IMR-90 (cell line): ENCODE measurements at regions not wholly inside any gene's neighbourhood (a gene's known extent, or its start where the extent isn't known, plus 50 kb on each side); places are given as distances from the start of the nearest gene placed in this dataset.

Experiments used
- ATAC-seq: fragments of 200-7000 bp; cut with Tn5 transposase; 2 replicates; pipeline ENCODE4 v1.9.1; 2020; ENCODE audit warnings: low read depth, mild to moderate bottlenecking, moderate library complexity
- BruUV-seq: library from RNA; stranded (reverse); fragments of 400-500 nt; replicated peaks from 2 replicates; lab custom pipeline; 2021; lab: Mats Ljungman, UMichigan
- CTCF ChIA-PET: fragments of 300-600 bp; formaldehyde crosslinking; extraction: SDS; loops from one replicate; lab custom pipeline; 2021; ENCODE audit warnings: antibody characterized with exemption; lab: Yijun Ruan, JAX
- POLR2A ChIA-PET: fragments of 300-600 bp; sonication (Branson Sonifier 250); formaldehyde crosslinking; loops from one replicate; lab custom pipeline; 2022; ENCODE audit warnings: antibody characterized with exemption; ENCODE audit not compliant: unreplicated experiment; lab: Charles Lee
- DNase-seq: peaks from one replicate; pipeline ENCODE4 v3.0.0; 2013
- H2AFZ ChIP-seq: replicated peaks from 2 replicates; pipeline ENCODE3; 2013; ENCODE audit warnings: low read length, mild to moderate bottlenecking; ENCODE audit not compliant: poor library complexity
- H2AK5ac ChIP-seq: 2 replicates; pipeline ENCODE4 v1.6.1; 2013; ENCODE audit warnings: low read depth, low read length, inconsistent platforms
- H2AK9ac ChIP-seq: replicated peaks from 2 replicates; pipeline ENCODE3; 2013; ENCODE audit warnings: mild to moderate bottlenecking, low read depth, low read length, moderate library complexity; ENCODE audit not compliant: poor library complexity
- H2BK120ac ChIP-seq: 2 replicates; pipeline ENCODE4 v1.6.1; 2013; ENCODE audit warnings: low read depth, low read length, inconsistent platforms
- H2BK15ac ChIP-seq: 3 replicates; pipeline ENCODE4 v1.6.1; 2013; ENCODE audit warnings: low read depth, low read length, inconsistent platforms
- H2BK20ac ChIP-seq: 2 replicates; pipeline ENCODE4 v1.6.1; 2013; ENCODE audit warnings: low read depth, mild to moderate bottlenecking, inconsistent platforms, low read length, moderate library complexity
- H2BK5ac ChIP-seq: 2 replicates; pipeline ENCODE4 v1.6.1; 2013; ENCODE audit warnings: mild to moderate bottlenecking, low read depth, low read length, inconsistent platforms; ENCODE audit not compliant: poor library complexity, severe bottlenecking
- H3K14ac ChIP-seq: replicated peaks from 2 replicates; pipeline ENCODE4 v1.6.1; 2013; ENCODE audit warnings: low read depth, low read length, inconsistent platforms
- H3K18ac ChIP-seq: 2 replicates; pipeline ENCODE4 v1.6.1; 2013; ENCODE audit warnings: low read depth, low read length, control low read depth
- H3K23ac ChIP-seq: 2 replicates; pipeline ENCODE4 v1.6.1; 2013; ENCODE audit warnings: low read depth, low read length, inconsistent platforms
- H3K27ac ChIP-seq: 2 replicates; pipeline ENCODE4 v1.5.1; 2013; ENCODE audit warnings: mild to moderate bottlenecking, control low read depth, low read length; ENCODE audit not compliant: insufficient read depth
- H3K27me3 ChIP-seq: 2 replicates; pipeline ENCODE4 v1.6.1; 2013; ENCODE audit warnings: low read length; ENCODE audit not compliant: control insufficient read depth, insufficient read depth
- H3K36me3 ChIP-seq: 2 replicates; pipeline ENCODE4 v1.6.1; 2013; ENCODE audit warnings: low read length, mixed read lengths; ENCODE audit not compliant: control insufficient read depth, insufficient read depth
- H3K4ac ChIP-seq: 2 replicates; pipeline ENCODE4 v1.6.1; 2013; ENCODE audit warnings: low read depth, low read length, inconsistent platforms
- H3K4me1 ChIP-seq: 2 replicates; pipeline ENCODE4 v1.6.1; 2013; ENCODE audit warnings: low read length, mixed read lengths; ENCODE audit not compliant: control insufficient read depth, insufficient read depth
- H3K4me2 ChIP-seq: 2 replicates; pipeline ENCODE4 v1.6.1; 2013; ENCODE audit warnings: low read depth, mild to moderate bottlenecking, control low read depth, low read length, moderate library complexity
- H3K4me3 ChIP-seq: 2 replicates; pipeline ENCODE4 v1.5.1; 2013; ENCODE audit warnings: low read depth, mild to moderate bottlenecking, control low read depth, low read length, moderate library complexity; ENCODE audit not compliant: insufficient read depth
- H3K56ac ChIP-seq: 2 replicates; pipeline ENCODE4 v1.6.1; 2013; ENCODE audit warnings: low read length, inconsistent platforms; ENCODE audit not compliant: insufficient read depth; ENCODE audit errors: extremely low read depth
- H3K79me1 ChIP-seq, 2 experiments: 2 replicates each; pipeline ENCODE4 v1.6.1; 2013; ENCODE audit warnings: low read length in 2 of 2, inconsistent platforms in 1 of 2, low read depth in 1 of 2
- H3K9ac ChIP-seq: 2 replicates; pipeline ENCODE4 v1.6.1; 2013; ENCODE audit warnings: low read depth, low read length, control low read depth
- H3K9me1 ChIP-seq: 2 replicates; pipeline ENCODE4 v1.6.1; 2013; ENCODE audit warnings: low read length, inconsistent platforms; ENCODE audit not compliant: insufficient read depth
- H3K9me3 ChIP-seq: 2 replicates; pipeline ENCODE4 v1.6.1; 2013; ENCODE audit warnings: low read length; ENCODE audit not compliant: control insufficient read depth, insufficient read depth
- H4K20me1 ChIP-seq: 2 replicates; pipeline ENCODE4 v1.6.1; 2013; ENCODE audit warnings: low read length, inconsistent platforms; ENCODE audit not compliant: insufficient read depth
- H4K5ac ChIP-seq: 2 replicates; pipeline ENCODE4 v1.6.1; 2013; ENCODE audit warnings: mild to moderate bottlenecking, low read depth, low read length, control low read depth
- H4K8ac ChIP-seq, 2 experiments: 2 replicates each; pipeline ENCODE4 v1.6.1; 2013; ENCODE audit warnings: low read depth in 2 of 2, low read length in 2 of 2, control low read depth in 1 of 2, inconsistent platforms in 1 of 2
- H4K91ac ChIP-seq: 2 replicates; pipeline ENCODE4 v1.6.1; 2013; ENCODE audit warnings: low read depth, low read length, inconsistent platforms; ENCODE audit not compliant: insufficient read depth
- NFE2L2 ChIP-seq: fragments of 150-350 bp; IDR thresholded peaks from 2 replicates; pipeline ENCODE4 v1.6.1; 2016; ENCODE audit warnings: low read depth, mild to moderate bottlenecking, low read length
- WGBS, 2 experiments: methylation state at CpG; one replicate each; pipeline versions ENCODE4 v1.1.5 to v1.1.7; 2013; ENCODE audit warnings: missing lambda C conversion rate in 2 of 2; ENCODE audit not compliant: insufficient read length in 1 of 2; ENCODE audit errors: extremely low coverage in 2 of 2; 5-methylcytosine and 5-hydroxymethylcytosine counted together
- dilution Hi-C: fragments of 300-500 bp; cut with HindIII; formaldehyde crosslinking; loops from one replicate; pipeline ENCODE4 v1.14.3; 2018; ENCODE audit warnings: low sequenced_read_pairs; ENCODE audit not compliant: unreplicated experiment
- in situ Hi-C: fragments of 300-500 bp; cut with MboI; formaldehyde crosslinking; loops from 3 replicates; pipeline ENCODE4 v1.14.3; 2019; ENCODE audit warnings: low sequenced_read_pairs, inconsistent platforms, mixed read lengths
- intact Hi-C: fragments of 100-400 bp; cut with micrococcal nuclease; formaldehyde crosslinking; loops from 2 replicates; pipeline ENCODE4 v1.10.0; 2022

DNA sequence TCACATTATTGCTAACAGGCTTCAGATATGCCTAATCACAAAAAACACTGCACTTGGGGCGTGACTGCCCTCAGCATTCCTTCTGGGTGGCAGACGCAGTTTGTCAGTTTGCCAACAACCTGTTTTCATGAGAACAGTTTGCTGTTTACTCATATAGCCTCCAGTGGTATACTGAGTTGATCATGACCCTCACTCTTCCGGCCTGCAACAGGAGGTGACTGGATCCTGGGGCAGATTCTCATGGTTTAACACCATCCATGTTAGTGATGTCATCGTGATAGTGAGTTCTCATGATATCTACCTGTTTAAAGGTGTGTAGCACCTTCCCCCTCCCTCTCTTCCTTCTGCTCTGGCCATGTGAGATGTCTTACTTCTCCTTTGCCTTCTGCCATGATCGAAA lies 555.2 kb downstream of the PLPP3 start:
- H3K79me1 ChIP-seq = no peaks in the 10 kb centered on the region
- H2AK9ac ChIP-seq = no peak overlapping the region
- H3K27ac ChIP-seq = no peak overlapping the region
- DNase-seq (no peak), ATAC-seq (no peak)
- no peak overlapping the region for H3K4ac ChIP-seq
- H2BK20ac ChIP-seq = no peak overlapping the region
- no peak overlapping the region for H3K14ac ChIP-seq
- H2BK5ac ChIP-seq = no peak overlapping the region
- H3K36me3 ChIP-seq = no peaks in the 10 kb centered on the region
- no CpG with 5 or more reads among the region's 5 CpGs for WGBS, 2 experiments
- no peak overlapping the region for H3K4me2 ChIP-seq
- no peak overlapping the region for H3K56ac ChIP-seq
- no peak overlapping the region for H3K4me3 ChIP-seq
- peaks cover 2% of the 10 kb centered on the region; the same call in 1 of the 2 replicates for H3K9me3 ChIP-seq
- H2BK120ac ChIP-seq = no peak overlapping the region
- H2AFZ ChIP-seq = no peak overlapping the region
- H3K27me3 ChIP-seq = no peaks in the 10 kb centered on the region
- no peaks in the 10 kb centered on the region for H3K9me1 ChIP-seq
- H2BK15ac ChIP-seq = no peak overlapping the region
- in situ Hi-C loops = no loop called here
- ChIA-PET POLR2A (no interaction called here), CTCF (no interaction called here)
- intact Hi-C loops = no loop called here
- H3K23ac ChIP-seq = no peak overlapping the region
- dilution Hi-C loops = no loop called here
- H4K20me1 ChIP-seq = no peaks in the 10 kb centered on the region
- H2AK5ac ChIP-seq = no peak overlapping the region
- no peak overlapping the region for H4K8ac ChIP-seq
- H4K5ac ChIP-seq = no peak overlapping the region
- H3K4me1 ChIP-seq = no peaks in the 10 kb centered on the region
- H3K9ac ChIP-seq = no peak overlapping the region
- no peak overlapping the region for H3K18ac ChIP-seq
- no peak overlapping the region for H4K91ac ChIP-seq
- BruUV-seq = no TSS peak
- TF ChIP-seq NFE2L2 = no peak
